ENCODE measurements at regions not wholly inside any gene's neighbourhood (a gene's known extent, or its start where the extent isn't known, plus 50 kb on each side); places are given as distances from the start of the nearest gene placed in this dataset.

GRCh38 chr15:101558221-101558941 lies 68.9 kb upstream of the PCSK6 start (continued):
- no peak for TF ChIP-seq ZNF816 (CRISPR knock-in tag; IDR thresholded peaks at IDR 0.05; ENCODE audit: borderline replicate concordance)
- no peak for TF ChIP-seq SRSF9 (IDR thresholded peaks at IDR 0.05; ENCODE audit: borderline replicate concordance, insufficient read depth, low read depth, low read length, poor library complexity, severe bottlenecking)
- TF ChIP-seq, protein P1, sequence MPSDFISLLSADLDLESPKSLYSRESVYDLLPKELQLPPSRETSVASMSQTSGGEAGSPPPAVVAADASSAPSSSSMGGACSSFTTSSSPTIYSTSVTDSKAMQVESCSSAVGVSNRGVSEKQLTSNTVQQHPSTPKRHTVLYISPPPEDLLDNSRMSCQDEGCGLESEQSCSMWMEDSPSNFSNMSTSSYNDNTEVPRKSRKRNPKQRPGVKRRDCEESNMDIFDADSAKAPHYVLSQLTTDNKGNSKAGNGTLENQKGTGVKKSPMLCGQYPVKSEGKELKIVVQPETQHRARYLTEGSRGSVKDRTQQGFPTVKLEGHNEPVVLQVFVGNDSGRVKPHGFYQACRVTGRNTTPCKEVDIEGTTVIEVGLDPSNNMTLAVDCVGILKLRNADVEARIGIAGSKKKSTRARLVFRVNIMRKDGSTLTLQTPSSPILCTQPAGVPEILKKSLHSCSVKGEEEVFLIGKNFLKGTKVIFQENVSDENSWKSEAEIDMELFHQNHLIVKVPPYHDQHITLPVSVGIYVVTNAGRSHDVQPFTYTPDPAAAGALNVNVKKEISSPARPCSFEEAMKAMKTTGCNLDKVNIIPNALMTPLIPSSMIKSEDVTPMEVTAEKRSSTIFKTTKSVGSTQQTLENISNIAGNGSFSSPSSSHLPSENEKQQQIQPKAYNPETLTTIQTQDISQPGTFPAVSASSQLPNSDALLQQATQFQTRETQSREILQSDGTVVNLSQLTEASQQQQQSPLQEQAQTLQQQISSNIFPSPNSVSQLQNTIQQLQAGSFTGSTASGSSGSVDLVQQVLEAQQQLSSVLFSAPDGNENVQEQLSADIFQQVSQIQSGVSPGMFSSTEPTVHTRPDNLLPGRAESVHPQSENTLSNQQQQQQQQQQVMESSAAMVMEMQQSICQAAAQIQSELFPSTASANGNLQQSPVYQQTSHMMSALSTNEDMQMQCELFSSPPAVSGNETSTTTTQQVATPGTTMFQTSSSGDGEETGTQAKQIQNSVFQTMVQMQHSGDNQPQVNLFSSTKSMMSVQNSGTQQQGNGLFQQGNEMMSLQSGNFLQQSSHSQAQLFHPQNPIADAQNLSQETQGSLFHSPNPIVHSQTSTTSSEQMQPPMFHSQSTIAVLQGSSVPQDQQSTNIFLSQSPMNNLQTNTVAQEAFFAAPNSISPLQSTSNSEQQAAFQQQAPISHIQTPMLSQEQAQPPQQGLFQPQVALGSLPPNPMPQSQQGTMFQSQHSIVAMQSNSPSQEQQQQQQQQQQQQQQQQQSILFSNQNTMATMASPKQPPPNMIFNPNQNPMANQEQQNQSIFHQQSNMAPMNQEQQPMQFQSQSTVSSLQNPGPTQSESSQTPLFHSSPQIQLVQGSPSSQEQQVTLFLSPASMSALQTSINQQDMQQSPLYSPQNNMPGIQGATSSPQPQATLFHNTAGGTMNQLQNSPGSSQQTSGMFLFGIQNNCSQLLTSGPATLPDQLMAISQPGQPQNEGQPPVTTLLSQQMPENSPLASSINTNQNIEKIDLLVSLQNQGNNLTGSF (CRISPR knock-in tag; IDR thresholded peaks at IDR 0.05) = no peak
- TF ChIP-seq, protein P2, sequence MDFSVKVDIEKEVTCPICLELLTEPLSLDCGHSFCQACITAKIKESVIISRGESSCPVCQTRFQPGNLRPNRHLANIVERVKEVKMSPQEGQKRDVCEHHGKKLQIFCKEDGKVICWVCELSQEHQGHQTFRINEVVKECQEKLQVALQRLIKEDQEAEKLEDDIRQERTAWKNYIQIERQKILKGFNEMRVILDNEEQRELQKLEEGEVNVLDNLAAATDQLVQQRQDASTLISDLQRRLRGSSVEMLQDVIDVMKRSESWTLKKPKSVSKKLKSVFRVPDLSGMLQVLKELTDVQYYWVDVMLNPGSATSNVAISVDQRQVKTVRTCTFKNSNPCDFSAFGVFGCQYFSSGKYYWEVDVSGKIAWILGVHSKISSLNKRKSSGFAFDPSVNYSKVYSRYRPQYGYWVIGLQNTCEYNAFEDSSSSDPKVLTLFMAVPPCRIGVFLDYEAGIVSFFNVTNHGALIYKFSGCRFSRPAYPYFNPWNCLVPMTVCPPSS (IDR thresholded peaks at IDR 0.05) = no peak
- TF ChIP-seq THAP11 (CRISPR knock-in tag; IDR thresholded peaks at IDR 0.05) = 0 out of 2 replicates have a peak, but pooled peaks have one; percentile 14
- no peak for TF ChIP-seq ZNF616 (CRISPR knock-in tag; IDR thresholded peaks at IDR 0.05; ENCODE audit: low read depth)
- TF ChIP-seq ZNF782 (CRISPR knock-in tag; IDR thresholded peaks at IDR 0.05; ENCODE audit: borderline replicate concordance) = no peak
- no peak for TF ChIP-seq SRSF1 (optimal IDR thresholded peaks at IDR 0.05; ENCODE audit: low read depth, low read length)
- no peak for TF ChIP-seq KDM1A (CRISPR knock-in tag; IDR thresholded peaks at IDR 0.05)
- no peak for TF ChIP-seq ZNF350 (CRISPR knock-in tag; IDR thresholded peaks at IDR 0.05; ENCODE audit: borderline replicate concordance, low read depth)
- no peak for TF ChIP-seq GPN1 (CRISPR knock-in tag; IDR thresholded peaks at IDR 0.05; ENCODE audit: borderline replicate concordance)
- no peak for TF ChIP-seq FOXJ3 (CRISPR knock-in tag; IDR thresholded peaks at IDR 0.05; ENCODE audit: borderline replicate concordance)
- no peak for TF ChIP-seq FOSL1 (CRISPR knock-in tag; IDR thresholded peaks at IDR 0.05; ENCODE audit: borderline replicate concordance)
- no peak for TF ChIP-seq ZNF256 (CRISPR knock-in tag; conservative IDR thresholded peaks at IDR 0.05)
- no peak for TF ChIP-seq ZMAT5 (CRISPR knock-in tag; IDR thresholded peaks at IDR 0.05; ENCODE audit: borderline replicate concordance, low read depth)
- no peak for TF ChIP-seq ZNF460 (CRISPR knock-in tag; IDR thresholded peaks at IDR 0.05; ENCODE audit: borderline replicate concordance)
- no peak for TF ChIP-seq NFE2 (CRISPR knock-in tag; IDR thresholded peaks at IDR 0.05)
- no peak for TF ChIP-seq IKZF1 (IDR thresholded peaks at IDR 0.05)
- TF ChIP-seq, protein P3, sequence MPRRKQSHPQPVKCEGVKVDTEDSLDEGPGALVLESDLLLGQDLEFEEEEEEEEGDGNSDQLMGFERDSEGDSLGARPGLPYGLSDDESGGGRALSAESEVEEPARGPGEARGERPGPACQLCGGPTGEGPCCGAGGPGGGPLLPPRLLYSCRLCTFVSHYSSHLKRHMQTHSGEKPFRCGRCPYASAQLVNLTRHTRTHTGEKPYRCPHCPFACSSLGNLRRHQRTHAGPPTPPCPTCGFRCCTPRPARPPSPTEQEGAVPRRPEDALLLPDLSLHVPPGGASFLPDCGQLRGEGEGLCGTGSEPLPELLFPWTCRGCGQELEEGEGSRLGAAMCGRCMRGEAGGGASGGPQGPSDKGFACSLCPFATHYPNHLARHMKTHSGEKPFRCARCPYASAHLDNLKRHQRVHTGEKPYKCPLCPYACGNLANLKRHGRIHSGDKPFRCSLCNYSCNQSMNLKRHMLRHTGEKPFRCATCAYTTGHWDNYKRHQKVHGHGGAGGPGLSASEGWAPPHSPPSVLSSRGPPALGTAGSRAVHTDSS (CRISPR knock-in tag; conservative IDR thresholded peaks at IDR 0.05) = no peak
- TF ChIP-seq MIXL1 (CRISPR knock-in tag; IDR thresholded peaks at IDR 0.05) = no peak
